GM23248 (cell line): ENCODE measurements at regions not wholly inside any gene's neighbourhood (a gene's known extent, or its start where the extent isn't known, plus 50 kb on each side); places are given as distances from the start of the nearest gene placed in this dataset.

Source experiments
- EZH2 ChIP-seq: fragments of 200-600 bp; sonication (generic); IDR thresholded peaks from 2 replicates; pipeline ENCODE4 v1.6.1; 2018; ENCODE audit warnings: antibody characterized with exemption, mild to moderate bottlenecking; ENCODE audit not compliant: insufficient read depth, poor library complexity, severe bottlenecking
- EZH2phosphoT487 ChIP-seq: fragments of 200-600 bp; sonication (generic); IDR thresholded peaks from 2 replicates; pipeline ENCODE4 v1.6.1; 2018; ENCODE audit warnings: antibody characterized with exemption, moderate library complexity, mild to moderate bottlenecking, low read depth; ENCODE audit not compliant: insufficient read depth

DNA sequence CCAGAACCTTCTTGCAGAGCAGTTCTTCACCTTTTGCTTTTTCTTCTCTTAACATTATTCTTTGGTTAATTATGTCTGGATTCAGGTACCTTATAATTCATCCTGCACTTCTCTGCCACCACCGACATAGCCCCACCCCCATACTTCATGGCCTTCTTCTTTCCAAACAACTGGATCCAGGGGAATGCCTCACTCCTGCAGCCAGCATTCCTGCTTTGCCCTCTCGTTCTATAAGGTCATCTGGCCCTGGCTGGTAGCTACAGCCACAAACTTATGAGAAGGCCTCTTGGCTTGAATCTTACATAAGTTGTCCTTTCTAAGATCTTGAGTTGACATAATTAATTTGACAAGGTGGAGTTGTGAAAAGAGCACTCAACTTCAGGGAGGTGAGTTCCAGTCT is 84.1 kb upstream of the FRY start:
- no peak for TF ChIP-seq EZH2phosphoT487
- TF ChIP-seq EZH2 = no peak
